ENCODE measurements at regions not wholly inside any gene's neighbourhood (a gene's known extent, or its start where the extent isn't known, plus 50 kb on each side); places are given as distances from the start of the nearest gene placed in this dataset.

GRCh38 chr4:104169437-104169836, 325.3 kb downstream of the CXXC4 start:
- Histone ChIP-seq H3K9ac (ENCODE audit: extremely low read depth, low read length, poor library complexity, severe bottlenecking) (no peak overlapping the region), H3K36me3 (ENCODE audit: control insufficient read depth, insufficient read depth, low read length) (no peaks in the 10 kb centered on the region), H3K4me3 (ENCODE audit: low read length) (no peak overlapping the region), H3K27me3 (ENCODE audit: control insufficient read depth, insufficient read depth, low read length, poor library complexity, severe bottlenecking) (no peaks in the 10 kb centered on the region), H3K4me1 (ENCODE audit: control insufficient read depth, insufficient read depth, low read length) (no peaks in the 10 kb centered on the region), H3K9me3 (ENCODE audit: control insufficient read depth, low read length) (no peaks in the 10 kb centered on the region), H3K27ac (ENCODE audit: low read depth, low read length) (no peak overlapping the region)
- Mint-ChIP-seq H3K9me3 (no peaks in the 10 kb centered on the region), H3K4me3 (no peak overlapping the region), H3K27me3 (ENCODE audit: insufficient read depth) (no peaks in the 10 kb centered on the region), H3K27ac (no peak overlapping the region), H3K4me1 (no peaks in the 10 kb centered on the region), H3K36me3 (ENCODE audit: low read depth) (no peaks in the 10 kb centered on the region)
- DNase-seq, result no peak
- TF ChIP-seq CTCF (conservative IDR thresholded peaks at IDR 0.05), result no peak
- no CpG with 5 or more reads among the region's 1 CpG for WGBS, 2 experiments (ENCODE audit: insufficient coverage in 1 of 2, insufficient read length in 1 of 2)

DNA sequence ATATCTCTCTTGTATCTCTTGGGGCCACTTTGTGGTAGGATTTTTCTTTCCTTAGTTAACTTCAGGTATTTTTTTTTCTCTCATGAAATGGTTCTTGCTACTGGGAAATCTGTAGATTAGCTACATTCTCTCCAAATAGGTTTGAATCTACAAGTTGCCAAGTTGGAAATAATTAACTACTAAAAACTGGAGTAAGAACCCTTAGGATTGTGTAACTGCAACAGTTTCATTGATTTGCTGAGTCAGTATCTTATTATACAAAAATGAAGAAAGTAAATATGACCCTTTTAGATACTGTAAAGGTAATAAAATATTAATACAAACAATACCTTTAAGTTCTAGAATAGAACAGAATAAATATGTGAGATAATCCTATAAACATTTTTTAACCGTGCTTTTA, 327.9 kb downstream of the CXXC4 start:
- Histone ChIP-seq H3K27me3 (ENCODE audit: control insufficient read depth, insufficient read depth, low read length, poor library complexity, severe bottlenecking) (no peaks in the 10 kb centered on the region), H3K9ac (ENCODE audit: extremely low read depth, low read length, poor library complexity, severe bottlenecking) (no peak overlapping the region), H3K27ac (ENCODE audit: low read depth, low read length) (no peak overlapping the region), H3K4me3 (ENCODE audit: low read length) (no peak overlapping the region), H3K4me1 (ENCODE audit: control insufficient read depth, insufficient read depth, low read length) (no peaks in the 10 kb centered on the region), H3K9me3 (ENCODE audit: control insufficient read depth, low read length) (no peaks in the 10 kb centered on the region), H3K36me3 (ENCODE audit: control insufficient read depth, insufficient read depth, low read length) (no peaks in the 10 kb centered on the region)
- Mint-ChIP-seq H3K36me3 (ENCODE audit: low read depth) (no peaks in the 10 kb centered on the region), H3K27ac (no peak overlapping the region), H3K9me3 (no peaks in the 10 kb centered on the region), H3K4me3 (no peak overlapping the region), H3K27me3 (ENCODE audit: insufficient read depth) (no peaks in the 10 kb centered on the region), H3K4me1 (no peaks in the 10 kb centered on the region)
- DNase-seq, result no peak
- WGBS, 2 experiments (ENCODE audit: insufficient coverage in 1 of 2, insufficient read length in 1 of 2), result 80% methylated on average over 1 of the region's 1 CpG; no CpG with 5 or more reads in 1 of the 2 experiments
- TF ChIP-seq CTCF (conservative IDR thresholded peaks at IDR 0.05), result no peak

- H3K9ac ChIP-seq (ENCODE audit: extremely low read depth, low read length, poor library complexity, severe bottlenecking), result no peak overlapping the region
- no peaks in the 10 kb centered on the region for H3K4me1 Mint-ChIP-seq
- 83 to 88% methylated on average over 1 of the region's 1 CpG for WGBS, 2 experiments (ENCODE audit: insufficient coverage in 1 of 2, insufficient read length in 1 of 2)
- H3K9me3 Mint-ChIP-seq, result no peaks in the 10 kb centered on the region
- H3K4me1 ChIP-seq (ENCODE audit: control insufficient read depth, insufficient read depth, low read length), result no peaks in the 10 kb centered on the region
- no peak overlapping the region for H3K27ac Mint-ChIP-seq
- TF ChIP-seq CTCF (conservative IDR thresholded peaks at IDR 0.05), result no peak
- H3K4me3 Mint-ChIP-seq, result no peak overlapping the region
- no peaks in the 10 kb centered on the region for H3K9me3 ChIP-seq (ENCODE audit: control insufficient read depth, low read length)
- no peaks in the 10 kb centered on the region for H3K27me3 Mint-ChIP-seq (ENCODE audit: insufficient read depth)
- no peak for DNase-seq
- no peaks in the 10 kb centered on the region for H3K27me3 ChIP-seq (ENCODE audit: control insufficient read depth, insufficient read depth, low read length, poor library complexity, severe bottlenecking)
- no peak overlapping the region for H3K4me3 ChIP-seq (ENCODE audit: low read length)
- H3K36me3 Mint-ChIP-seq (ENCODE audit: low read depth), result no peaks in the 10 kb centered on the region
- H3K27ac ChIP-seq (ENCODE audit: low read depth, low read length), result no peak overlapping the region
- H3K36me3 ChIP-seq (ENCODE audit: control insufficient read depth, insufficient read depth, low read length), result no peaks in the 10 kb centered on the region
Observed at GRCh38 chr4:104163820-104164219, 330.9 kb downstream of the CXXC4 start.
